ENCODE measurements at regions not wholly inside any gene's neighbourhood (a gene's known extent, or its start where the extent isn't known, plus 50 kb on each side); places are given as distances from the start of the nearest gene placed in this dataset.
"Not testable (repeated sequence)": the region's sequence is repeated elsewhere in the genome, so short reads cannot be mapped to it uniquely, and the experiment has no call there.

DNA sequence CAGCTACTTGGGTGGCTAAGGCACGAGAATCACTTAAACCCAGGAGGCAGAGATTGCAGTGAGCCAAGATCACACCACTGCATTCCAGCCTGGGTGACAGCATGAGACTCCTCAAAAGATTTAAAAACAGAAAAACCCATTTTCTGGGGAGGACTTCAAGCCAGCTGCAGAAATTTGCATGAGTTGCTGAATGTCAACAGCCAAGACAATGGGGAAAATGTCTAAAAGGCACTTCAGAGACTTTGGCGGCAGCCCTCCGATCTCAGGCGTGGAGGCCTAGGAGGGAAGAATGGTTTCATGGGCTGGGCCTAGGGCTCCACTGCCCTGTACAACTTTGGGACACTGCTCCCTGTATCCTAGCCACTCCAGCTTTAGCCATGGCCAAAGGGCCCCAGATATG is 177.8 kb upstream of the C14orf180 start:
- ChIA-PET CTCF (no interaction called here), POLR2A (ENCODE audit: unreplicated experiment) (no interaction called here)
- no peak overlapping the region for H3K27ac ChIP-seq
- H3K9me2 ChIP-seq (ENCODE audit: insufficient read depth): no peaks in the 10 kb centered on the region
- H3F3A ChIP-seq (ENCODE audit: insufficient read depth, low read depth): no peaks in the 10 kb centered on the region
- no peak overlapping the region for H3K4me2 ChIP-seq
- no peaks in the 10 kb centered on the region for H3K79me2 ChIP-seq (ENCODE audit: low read depth)
- no peaks in the 10 kb centered on the region for H3K4me1 ChIP-seq (replicated peaks; ENCODE audit: insufficient read depth)
- peaks cover 4% of the 10 kb centered on the region for H3K9me3 ChIP-seq (ENCODE audit: insufficient read depth, low read depth)
- no TSS peak for BruUV-seq (replicated peaks)
- no peak for DNase-seq
- H3K36me3 ChIP-seq (ENCODE audit: low read depth): no peaks in the 10 kb centered on the region
- no peak overlapping the region for H2AFZ ChIP-seq
- intact Hi-C loops (cut with micrococcal nuclease; ENCODE audit: unreplicated experiment): no loop called here
- peaks cover 98% of the 10 kb centered on the region for H3K27me3 ChIP-seq (ENCODE audit: insufficient read depth, low read depth)
- H4K20me1 ChIP-seq (ENCODE audit: insufficient read depth): no peaks in the 10 kb centered on the region
- TF ChIP-seq CTCF (conservative IDR thresholded peaks at IDR 0.05) (no peak), EZH2 (IDR thresholded peaks at IDR 0.05; ENCODE audit: low read depth) (no peak)
- no peak overlapping the region for H3K4me3 ChIP-seq

DNA sequence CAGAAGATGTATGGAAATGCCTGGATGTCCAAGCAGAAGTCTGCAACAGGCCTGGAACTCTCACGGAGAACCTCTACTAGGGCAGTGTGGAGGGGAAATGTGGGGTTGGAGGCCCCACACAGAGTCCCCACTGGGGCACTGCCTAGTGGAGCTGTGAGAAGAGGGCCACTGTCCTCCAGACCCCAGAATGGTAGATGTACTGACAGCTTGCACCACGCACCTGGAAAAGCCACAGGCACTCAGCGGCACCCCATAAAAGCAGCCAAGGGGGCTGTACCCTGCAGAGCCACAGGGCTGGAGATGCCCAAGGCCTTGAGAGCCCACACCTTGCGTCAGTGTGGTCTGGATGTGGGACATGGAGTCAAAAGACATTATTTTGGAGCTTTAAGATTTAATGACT is 177.3 kb upstream of the C14orf180 start:
- H2AFZ ChIP-seq; H3K9me2 ChIP-seq (ENCODE audit: insufficient read depth); DNase-seq; POLR2A ChIA-PET (ENCODE audit: unreplicated experiment); BruUV-seq (replicated peaks); H3K9me3 ChIP-seq (ENCODE audit: insufficient read depth, low read depth); H4K20me1 ChIP-seq (ENCODE audit: insufficient read depth); H3K4me1 ChIP-seq (replicated peaks; ENCODE audit: insufficient read depth); H3K79me2 ChIP-seq (ENCODE audit: low read depth); H3K4me3 ChIP-seq; CTCF ChIA-PET; intact Hi-C loops (cut with micrococcal nuclease; ENCODE audit: unreplicated experiment); H3F3A ChIP-seq (ENCODE audit: insufficient read depth, low read depth); H3K36me3 ChIP-seq (ENCODE audit: low read depth); H3K27ac ChIP-seq; H3K4me2 ChIP-seq: not testable (repeated sequence)
- H3K27me3 ChIP-seq (ENCODE audit: insufficient read depth, low read depth): peaks cover 98% of the 10 kb centered on the region

GRCh38 chr14:104403421-104404220 is 175.9 kb upstream of the C14orf180 start:
- Histone ChIP-seq H3K4me2 (no peak overlapping the region), H3K4me3 (no peak overlapping the region), H3K4me1 (replicated peaks; ENCODE audit: insufficient read depth) (no peaks in the 10 kb centered on the region), H3K27me3 (ENCODE audit: insufficient read depth, low read depth) (peaks cover 96% of the 10 kb centered on the region), H4K20me1 (ENCODE audit: insufficient read depth) (no peaks in the 10 kb centered on the region), H3K9me3 (ENCODE audit: insufficient read depth, low read depth) (no peaks in the 10 kb centered on the region), H2AFZ (no peak overlapping the region), H3F3A (ENCODE audit: insufficient read depth, low read depth) (no peaks in the 10 kb centered on the region), H3K79me2 (ENCODE audit: low read depth) (no peaks in the 10 kb centered on the region), H3K36me3 (ENCODE audit: low read depth) (no peaks in the 10 kb centered on the region), H3K9me2 (ENCODE audit: insufficient read depth) (no peaks in the 10 kb centered on the region), H3K27ac (no peak overlapping the region)
- ChIA-PET CTCF (no interaction called here), POLR2A (ENCODE audit: unreplicated experiment) (no interaction called here)
- TF ChIP-seq EZH2 (IDR thresholded peaks at IDR 0.05; ENCODE audit: low read depth) (no peak), CTCF (conservative IDR thresholded peaks at IDR 0.05) (no peak)
- BruUV-seq (replicated peaks): no TSS peak
- DNase-seq: no peak
- intact Hi-C loops (cut with micrococcal nuclease; ENCODE audit: unreplicated experiment): no loop called here

GRCh38 chr14:104404922-104405321 is 174.6 kb upstream of the C14orf180 start:
- H3K4me1 ChIP-seq (replicated peaks; ENCODE audit: insufficient read depth): no peaks in the 10 kb centered on the region
- no peak overlapping the region for H2AFZ ChIP-seq
- ChIA-PET POLR2A (ENCODE audit: unreplicated experiment) (no interaction called here), CTCF (no interaction called here)
- H3K79me2 ChIP-seq (ENCODE audit: low read depth): no peaks in the 10 kb centered on the region
- H3K27ac ChIP-seq: no peak overlapping the region
- H4K20me1 ChIP-seq (ENCODE audit: insufficient read depth): no peaks in the 10 kb centered on the region
- no peaks in the 10 kb centered on the region for H3K36me3 ChIP-seq (ENCODE audit: low read depth)
- DNase-seq: no peak
- no peak overlapping the region for H3K4me3 ChIP-seq
- no peak overlapping the region for H3K4me2 ChIP-seq
- no peaks in the 10 kb centered on the region for H3K9me3 ChIP-seq (ENCODE audit: insufficient read depth, low read depth)
- intact Hi-C loops (cut with micrococcal nuclease; ENCODE audit: unreplicated experiment): no loop called here
- H3K9me2 ChIP-seq (ENCODE audit: insufficient read depth): no peaks in the 10 kb centered on the region
- peaks cover 94% of the 10 kb centered on the region for H3K27me3 ChIP-seq (ENCODE audit: insufficient read depth, low read depth)
- TF ChIP-seq EZH2 (IDR thresholded peaks at IDR 0.05; ENCODE audit: low read depth): no peak
- no peaks in the 10 kb centered on the region for H3F3A ChIP-seq (ENCODE audit: insufficient read depth, low read depth)
- BruUV-seq (replicated peaks): no TSS peak
